ENCODE measurements at regions not wholly inside any gene's neighbourhood (a gene's known extent, or its start where the extent isn't known, plus 50 kb on each side); places are given as distances from the start of the nearest gene placed in this dataset.
"Not testable (repeated sequence)": the region's sequence is repeated elsewhere in the genome, so short reads cannot be mapped to it uniquely, and the experiment has no call there.

GRCh38 chr5:74501674-74502478, 138.7 kb downstream of the ENC1 start:
- DNase-seq (ENCODE audit: low spot score) (no peak), ATAC-seq (no peak)
- peaks cover 6 to 8% of the 10 kb centered on the region in 2 donors for H3K4me1 Mint-ChIP-seq (ENCODE audit: low read depth in 2 of 2)
- H3K36me3 Mint-ChIP-seq: no peaks in the 10 kb centered on the region
- peaks cover 5% of the 10 kb centered on the region in 2 donors for H3K27me3 Mint-ChIP-seq
- H3K27ac Mint-ChIP-seq: no peak overlapping the region
- H3K4me3 Mint-ChIP-seq: no peak overlapping the region
- H3K9me3 Mint-ChIP-seq: no peaks in the 10 kb centered on the region

- ATAC-seq: no peak
- H3K4me3 Mint-ChIP-seq: no peak overlapping the region
- H3K27ac Mint-ChIP-seq: no peak overlapping the region
- H3K9me3 Mint-ChIP-seq: no peaks in the 10 kb centered on the region
- DNase-seq (ENCODE audit: low spot score): no peak
- H3K36me3 Mint-ChIP-seq: no peaks in the 10 kb centered on the region
- H3K27me3 Mint-ChIP-seq: peaks cover 3 to 5% of the 10 kb centered on the region in 2 donors
- peaks cover 6 to 8% of the 10 kb centered on the region in 2 donors for H3K4me1 Mint-ChIP-seq (ENCODE audit: low read depth in 2 of 2)
These were observed 140.2 kb downstream of the ENC1 start for GRCh38 chr5:74500110-74500917.

GRCh38 chr5:74499256-74500050, 141.1 kb downstream of the ENC1 start:
- no peaks in the 10 kb centered on the region for H3K36me3 Mint-ChIP-seq
- H3K27me3 Mint-ChIP-seq: peaks cover under 1 to 3% of the 10 kb centered on the region in 2 donors
- DNase-seq (ENCODE audit: low spot score) (no peak), ATAC-seq (no peak)
- no peaks in the 10 kb centered on the region for H3K9me3 Mint-ChIP-seq
- H3K4me1 Mint-ChIP-seq (ENCODE audit: low read depth in 2 of 2): peaks cover 3 to 4% of the 10 kb centered on the region in 2 donors
- no peak overlapping the region for H3K4me3 Mint-ChIP-seq
- no peak overlapping the region for H3K27ac Mint-ChIP-seq

GRCh38 chr5:74497706-74498105, 142.8 kb downstream of the ENC1 start:
- Mint-ChIP-seq H3K4me1 (ENCODE audit: low read depth in 2 of 2) (no peaks in the 10 kb centered on the region), H3K9me3 (no peaks in the 10 kb centered on the region), H3K4me3 (no peak overlapping the region), H3K36me3 (no peaks in the 10 kb centered on the region), H3K27ac (no peak overlapping the region), H3K27me3 (peaks cover 8 to 9% of the 10 kb centered on the region in 2 donors)
- no peak for ATAC-seq
- DNase-seq (ENCODE audit: low spot score): no peak

- peaks cover 16 to 17% of the 10 kb centered on the region in 2 donors for H3K27me3 Mint-ChIP-seq
- ATAC-seq: no peak
- no peak for DNase-seq (ENCODE audit: low spot score)
- H3K36me3 Mint-ChIP-seq: no peaks in the 10 kb centered on the region
- no peaks in the 10 kb centered on the region for H3K9me3 Mint-ChIP-seq
- no peak overlapping the region for H3K27ac Mint-ChIP-seq
- H3K4me3 Mint-ChIP-seq: no peak overlapping the region
- H3K4me1 Mint-ChIP-seq (ENCODE audit: low read depth in 2 of 2): no peaks in the 10 kb centered on the region
These were observed 147.1 kb downstream of the ENC1 start for GRCh38 chr5:74493411-74493810.

- Mint-ChIP-seq H3K4me3 (no peak overlapping the region), H3K9me3 (no peaks in the 10 kb centered on the region), H3K27me3 (peaks cover 16 to 17% of the 10 kb centered on the region in 2 donors), H3K4me1 (ENCODE audit: low read depth in 2 of 2) (no peaks in the 10 kb centered on the region), H3K27ac (no peak overlapping the region), H3K36me3 (no peaks in the 10 kb centered on the region)
- no peak for DNase-seq (ENCODE audit: low spot score)
- no peak for ATAC-seq
These were observed 148.3 kb downstream of the ENC1 start for GRCh38 chr5:74492230-74492629.

- DNase-seq (ENCODE audit: low spot score) (no peak), ATAC-seq (no peak)
- no peaks in the 10 kb centered on the region for H3K36me3 Mint-ChIP-seq
- no peak overlapping the region for H3K27ac Mint-ChIP-seq
- peaks cover 16 to 17% of the 10 kb centered on the region in 2 donors for H3K27me3 Mint-ChIP-seq
- no peak overlapping the region for H3K4me3 Mint-ChIP-seq
- H3K4me1 Mint-ChIP-seq (ENCODE audit: low read depth in 2 of 2): no peaks in the 10 kb centered on the region
- no peaks in the 10 kb centered on the region for H3K9me3 Mint-ChIP-seq
These were observed 148.9 kb downstream of the ENC1 start for GRCh38 chr5:74491586-74491985.

GRCh38 chr5:74490814-74491213, 149.7 kb downstream of the ENC1 start:
- no peak overlapping the region for H3K27ac Mint-ChIP-seq

GRCh38 chr5:74482990-74483389, 157.5 kb downstream of the ENC1 start:
- H3K27ac Mint-ChIP-seq: no peak overlapping the region
- DNase-seq (ENCODE audit: low spot score) (no peak), ATAC-seq (no peak)
- H3K9me3 Mint-ChIP-seq: no peaks in the 10 kb centered on the region
- peaks cover 6 to 12% of the 10 kb centered on the region in 2 donors for H3K27me3 Mint-ChIP-seq
- peaks cover 0 to 3% of the 10 kb centered on the region in 2 donors for H3K4me1 Mint-ChIP-seq (ENCODE audit: low read depth in 2 of 2)
- H3K36me3 Mint-ChIP-seq: no peaks in the 10 kb centered on the region
- no peak overlapping the region for H3K4me3 Mint-ChIP-seq

More at GRCh38 chr5:74490814-74491213, 149.7 kb downstream of the ENC1 start:
- Mint-ChIP-seq H3K36me3 (no peaks in the 10 kb centered on the region), H3K4me3 (no peak overlapping the region), H3K27me3 (peaks cover 16 to 17% of the 10 kb centered on the region in 2 donors), H3K4me1 (ENCODE audit: low read depth in 2 of 2) (no peaks in the 10 kb centered on the region), H3K9me3 (no peaks in the 10 kb centered on the region)
- DNase-seq (ENCODE audit: low spot score) (no peak), ATAC-seq (no peak)

- H3K4me1 Mint-ChIP-seq (ENCODE audit: low read depth in 2 of 2): peaks cover 0 to 3% of the 10 kb centered on the region in 2 donors
- no peak for DNase-seq (ENCODE audit: low spot score)
- no peak overlapping the region for H3K4me3 Mint-ChIP-seq
- no peaks in the 10 kb centered on the region for H3K36me3 Mint-ChIP-seq
- no peak for ATAC-seq
- H3K27me3 Mint-ChIP-seq: peaks cover 6 to 12% of the 10 kb centered on the region in 2 donors
- H3K9me3 Mint-ChIP-seq: no peaks in the 10 kb centered on the region
- no peak overlapping the region for H3K27ac Mint-ChIP-seq
These were observed 158.0 kb downstream of the ENC1 start for GRCh38 chr5:74482523-74482922.

GRCh38 chr5:74481357-74481756, 159.2 kb downstream of the ENC1 start:
- not testable (repeated sequence) for H3K4me1 Mint-ChIP-seq (ENCODE audit: low read depth in 2 of 2); H3K27ac Mint-ChIP-seq; H3K36me3 Mint-ChIP-seq; H3K4me3 Mint-ChIP-seq; DNase-seq (ENCODE audit: low spot score); ATAC-seq; H3K9me3 Mint-ChIP-seq
- H3K27me3 Mint-ChIP-seq: peaks cover 12 to 17% of the 10 kb centered on the region in 2 donors

- ATAC-seq: no peak
- H3K36me3 Mint-ChIP-seq: no peaks in the 10 kb centered on the region
These were observed 160.3 kb downstream of the ENC1 start for GRCh38 chr5:74480201-74480600.

GRCh38 chr5:74478328-74478727, 162.2 kb downstream of the ENC1 start:
- Mint-ChIP-seq H3K36me3 (no peaks in the 10 kb centered on the region), H3K4me1 (ENCODE audit: low read depth in 2 of 2) (peaks cover 5 to 7% of the 10 kb centered on the region in 2 donors), H3K4me3 (no peak overlapping the region), H3K27me3 (peaks cover 12 to 19% of the 10 kb centered on the region in 2 donors), H3K27ac (no peak overlapping the region), H3K9me3 (no peaks in the 10 kb centered on the region)
- DNase-seq (ENCODE audit: low spot score) (no peak), ATAC-seq (no peak)

More at GRCh38 chr5:74480201-74480600, 160.3 kb downstream of the ENC1 start:
- peaks cover 5 to 7% of the 10 kb centered on the region in 2 donors for H3K4me1 Mint-ChIP-seq (ENCODE audit: low read depth in 2 of 2)
- no peaks in the 10 kb centered on the region for H3K9me3 Mint-ChIP-seq
- no peak overlapping the region for H3K4me3 Mint-ChIP-seq
- DNase-seq (ENCODE audit: low spot score): no peak
- no peak overlapping the region for H3K27ac Mint-ChIP-seq
- peaks cover 12 to 19% of the 10 kb centered on the region in 2 donors for H3K27me3 Mint-ChIP-seq
